AG08395 (cell line): ENCODE measurements at regions not wholly inside any gene's neighbourhood (a gene's known extent, or its start where the extent isn't known, plus 50 kb on each side); places are given as distances from the start of the nearest gene placed in this dataset.

Source experiments
- DNase-seq: peaks from one replicate; pipeline ENCODE4 v3.0.0; 2012; ENCODE audit warnings: mixed read lengths, low spot score

DNA sequence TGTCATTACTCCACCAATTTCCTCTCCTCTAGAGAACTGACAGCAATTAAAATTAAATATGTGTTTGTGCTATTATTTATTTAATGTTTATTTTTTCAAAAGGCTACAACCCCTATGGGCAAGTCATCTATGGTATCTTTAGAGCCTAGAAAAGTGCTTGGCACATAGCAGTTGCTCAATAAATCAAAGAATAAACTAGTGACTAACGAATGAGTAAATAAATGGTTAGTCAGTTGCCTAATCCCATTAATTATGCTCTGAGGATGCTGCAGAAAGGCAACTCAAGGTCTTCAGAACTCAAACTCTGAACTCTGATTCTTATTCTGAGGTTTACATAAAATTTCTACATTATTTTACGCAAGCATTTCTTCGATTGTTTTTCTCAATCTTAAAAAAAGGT lies 193.0 kb upstream of the TSHZ2 start:
- DNase-seq, result no peak

DNA sequence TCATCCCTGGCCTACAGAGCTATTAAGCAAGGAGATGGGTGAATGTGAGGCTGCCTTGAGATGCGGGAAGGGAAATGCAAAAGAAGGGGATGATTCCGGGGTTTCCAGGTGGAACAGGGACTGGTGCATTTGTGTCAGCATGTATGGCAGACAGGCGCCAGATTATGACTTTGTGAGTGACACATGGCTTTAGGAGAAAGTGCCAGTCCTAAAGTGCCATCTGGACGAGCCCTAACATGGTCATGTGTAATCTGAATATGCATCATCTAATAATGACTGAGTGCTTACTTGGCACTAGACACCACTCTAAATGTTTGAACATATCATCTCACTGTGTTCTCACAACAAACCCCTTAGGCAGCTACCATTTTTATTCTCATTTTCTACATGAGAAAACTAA lies 195.0 kb upstream of the TSHZ2 start:
- no peak for DNase-seq

- DNase-seq, result no peak
These were observed 196.4 kb upstream of the TSHZ2 start for GRCh38 chr20:52775786-52776185.

- DNase-seq, result no peak
These were observed 203.5 kb upstream of the TSHZ2 start for GRCh38 chr20:52768694-52769093.

DNA sequence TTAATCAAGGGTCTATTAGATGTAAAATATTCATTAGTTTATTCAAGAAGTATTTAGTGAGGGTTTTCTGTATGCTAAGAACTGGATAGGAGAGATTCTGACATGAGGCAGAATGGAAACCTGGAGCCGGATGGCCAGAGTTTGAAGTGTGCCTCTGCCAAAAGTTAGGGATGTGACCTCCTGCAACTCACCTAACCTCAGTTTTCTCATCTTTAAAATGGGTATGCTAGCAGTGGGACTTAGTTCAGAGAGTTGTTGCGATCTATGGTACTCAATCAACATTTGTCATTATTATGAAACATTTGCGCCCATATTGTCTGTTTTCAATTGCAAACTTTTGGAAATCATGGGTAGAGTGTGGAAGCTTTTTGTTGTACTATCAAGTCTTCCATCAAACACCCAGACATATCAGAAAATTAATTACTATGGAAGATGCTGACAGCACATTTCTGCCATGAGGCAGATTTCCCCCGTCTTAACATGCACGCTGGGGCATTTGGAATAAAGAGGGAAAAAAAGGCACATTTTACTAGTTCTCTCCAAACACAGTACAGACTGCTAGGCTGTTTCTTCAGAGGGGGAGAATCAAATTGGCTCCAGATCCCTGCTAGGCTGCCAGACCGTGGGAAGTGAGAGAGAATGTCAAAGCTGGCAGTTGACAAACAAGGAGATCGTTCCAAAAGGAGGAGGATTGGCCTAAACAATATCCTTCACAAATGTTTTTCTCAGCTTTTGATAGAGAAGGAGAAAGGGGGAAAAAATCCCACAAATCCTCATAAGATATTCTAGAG lies 205.3 kb upstream of the TSHZ2 start:
- no peak for DNase-seq

- DNase-seq, result no peak
These were observed 208.8 kb upstream of the TSHZ2 start for GRCh38 chr20:52763321-52763853.

- peak; percentile 31 for DNase-seq
These were observed 210.3 kb upstream of the TSHZ2 start for GRCh38 chr20:52761867-52762266.

DNA sequence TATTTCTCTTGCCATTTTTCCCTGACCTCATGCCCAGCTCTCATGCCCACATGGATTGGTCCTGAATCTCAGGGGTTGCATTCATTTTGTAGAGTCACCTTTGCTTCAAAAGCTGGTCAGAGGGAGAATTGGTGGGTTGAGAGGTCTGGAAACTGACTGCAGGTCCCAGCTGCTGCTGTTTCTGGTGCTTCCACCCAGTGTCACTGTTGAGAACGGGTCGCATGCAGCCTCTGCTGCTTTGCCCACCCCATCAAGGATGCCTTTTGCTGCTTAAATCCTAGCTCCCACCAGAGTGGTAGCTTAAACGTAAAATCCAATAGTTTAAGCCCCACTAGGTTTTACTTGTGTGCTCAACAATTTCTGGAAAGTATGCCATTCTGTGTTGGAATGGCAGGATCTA lies 211.4 kb upstream of the TSHZ2 start:
- DNase-seq, result no peak

DNA sequence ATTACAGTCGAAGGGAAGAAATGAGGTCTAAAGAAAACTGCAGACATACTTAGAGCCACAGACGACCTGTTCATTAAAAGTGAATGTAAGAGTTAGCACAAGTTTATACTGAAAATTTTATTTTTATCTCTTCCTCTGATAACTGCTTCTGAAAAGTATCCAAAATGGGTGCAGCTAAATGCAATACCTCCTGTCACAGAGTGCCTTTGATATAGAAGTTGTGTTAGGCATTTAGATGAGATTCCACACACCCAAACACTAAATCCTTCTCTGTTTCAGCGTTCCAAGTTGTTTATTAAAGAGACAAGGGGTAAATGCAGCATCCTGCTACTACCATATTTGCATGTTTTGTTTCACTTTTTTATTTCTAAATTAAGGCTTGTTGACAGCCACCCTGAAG lies 214.7 kb upstream of the TSHZ2 start:
- DNase-seq, result no peak

DNA sequence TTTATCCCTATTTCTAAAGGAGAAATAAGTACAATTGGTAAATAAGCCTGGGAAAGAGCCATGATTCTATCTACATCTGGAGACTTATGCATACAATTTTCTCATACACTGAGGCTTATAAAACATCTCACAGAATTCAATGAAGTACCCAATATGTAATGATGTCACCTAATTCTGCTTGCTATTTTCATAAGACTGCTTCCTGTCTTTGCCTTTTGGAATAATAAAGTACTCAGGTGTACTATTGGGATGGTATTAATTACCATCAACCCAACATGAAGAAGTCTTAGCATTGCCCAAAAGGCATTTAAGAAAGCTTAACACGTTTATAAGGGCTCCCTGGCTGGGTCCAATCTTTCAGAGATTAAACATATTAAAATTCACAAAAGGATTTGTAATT lies 216.4 kb upstream of the TSHZ2 start:
- no peak for DNase-seq

DNA sequence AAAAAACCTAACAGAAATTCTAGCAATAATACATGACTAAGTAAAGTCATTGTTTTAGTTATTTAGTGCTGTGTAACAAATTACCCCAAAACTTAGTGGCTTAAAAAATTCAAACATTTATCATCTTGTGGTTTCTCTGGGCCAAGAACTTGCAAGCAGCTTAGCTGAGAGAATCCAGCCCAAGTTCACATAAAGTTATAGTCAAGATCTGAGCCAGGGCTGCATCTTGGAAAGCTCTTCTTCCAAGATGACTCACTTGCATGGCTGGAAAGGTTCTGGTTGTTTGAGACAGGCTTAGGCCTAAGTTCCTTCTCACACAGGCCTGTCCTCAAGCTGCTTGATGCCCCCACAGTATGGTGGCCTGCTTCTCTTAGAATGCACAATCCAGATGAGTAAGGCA lies 217.8 kb upstream of the TSHZ2 start:
- DNase-seq, result peak; percentile 31

- no peak for DNase-seq
These were observed 220.1 kb upstream of the TSHZ2 start for GRCh38 chr20:52752023-52752422.

GRCh38 chr20:52751571-52751970 lies 220.6 kb upstream of the TSHZ2 start:
- DNase-seq, result no peak

DNA sequence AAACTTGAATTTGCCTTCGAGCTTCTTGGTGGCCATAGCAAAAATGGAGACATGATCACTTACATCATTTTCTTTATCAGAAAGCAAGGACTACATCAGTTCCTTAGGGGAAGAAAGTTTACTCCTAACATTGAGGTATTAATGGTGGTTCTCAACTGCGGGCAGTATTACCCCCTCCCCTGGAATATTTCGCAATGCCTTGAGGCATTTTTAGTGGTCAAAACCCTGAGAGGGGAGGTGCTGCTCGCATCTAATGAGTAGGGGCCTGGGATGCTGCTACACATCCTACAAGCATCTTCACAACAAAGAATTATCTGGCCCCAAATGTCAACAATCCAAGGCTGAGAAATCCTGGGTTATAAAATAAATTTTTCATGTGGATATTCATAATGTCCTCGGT lies 222.2 kb upstream of the TSHZ2 start:
- DNase-seq, result no peak

GRCh38 chr20:52748990-52749389 lies 223.2 kb upstream of the TSHZ2 start:
- peak; percentile 19 for DNase-seq

- peak; percentile 24 for DNase-seq
These were observed 223.7 kb upstream of the TSHZ2 start for GRCh38 chr20:52748285-52748932.

DNA sequence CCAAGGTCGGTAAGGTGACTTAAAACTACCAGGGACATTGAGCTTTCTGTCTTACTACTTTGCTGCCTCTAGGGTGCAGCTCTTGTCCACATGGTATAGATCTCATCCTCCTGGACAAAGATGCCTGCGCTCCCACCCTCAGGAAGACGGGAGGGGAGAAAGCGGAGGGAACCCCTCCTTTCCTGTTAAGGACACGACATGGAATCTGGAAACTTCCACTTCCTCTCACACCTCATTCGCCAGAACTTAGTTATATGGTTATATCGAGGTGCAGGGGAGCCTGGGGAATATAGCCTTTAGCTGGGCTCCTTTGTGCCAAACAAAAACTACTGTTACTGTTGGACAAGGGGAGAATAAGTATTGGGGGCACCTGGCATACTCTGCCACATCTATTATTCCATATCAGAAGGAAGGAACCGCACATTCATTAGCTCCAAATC lies 224.3 kb upstream of the TSHZ2 start:
- DNase-seq, result peak; percentile 50

- DNase-seq, result no peak
These were observed 225.4 kb upstream of the TSHZ2 start for GRCh38 chr20:52746770-52747169.

DNA sequence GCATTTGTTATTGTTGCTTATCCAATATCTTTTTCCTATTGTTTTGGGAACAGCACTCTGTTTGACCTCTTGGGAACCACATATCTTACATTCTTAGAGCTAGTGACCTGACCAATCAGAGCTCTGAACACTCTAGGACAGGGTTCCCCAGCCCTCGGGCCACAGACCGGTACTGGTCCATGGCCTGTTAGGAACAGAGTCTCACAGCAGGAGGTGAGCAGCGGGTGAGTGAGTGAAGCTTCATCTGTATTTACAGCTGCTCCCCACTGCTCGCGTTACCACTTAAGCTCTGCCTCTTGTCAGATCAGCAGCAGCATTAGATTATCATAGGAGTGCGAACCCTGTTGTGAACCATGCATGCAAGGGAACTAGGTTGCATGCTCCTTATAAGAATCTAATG lies 226.0 kb upstream of the TSHZ2 start:
- DNase-seq, result no peak

DNA sequence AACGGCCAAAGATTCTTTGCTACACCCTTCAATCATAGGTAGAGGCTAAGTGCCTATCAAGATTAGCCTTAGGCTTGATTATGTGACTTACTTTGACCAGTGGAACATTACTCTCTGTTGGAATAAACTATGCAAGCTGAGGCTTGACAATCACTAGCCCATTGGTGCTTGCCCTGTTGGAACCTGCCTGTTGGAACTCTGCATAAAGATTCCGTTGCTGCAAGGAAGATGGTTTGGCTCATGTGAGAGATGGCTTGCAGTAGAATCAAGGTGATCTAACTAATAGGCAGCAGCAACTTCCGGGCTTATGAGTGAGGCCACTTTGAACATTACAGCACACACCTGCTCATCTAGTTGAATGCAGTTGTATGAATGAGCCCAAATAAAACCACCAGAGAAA lies 227.7 kb upstream of the TSHZ2 start:
- no peak for DNase-seq

- DNase-seq, result no peak
These were observed 234.1 kb upstream of the TSHZ2 start for GRCh38 chr20:52738081-52738480.

GRCh38 chr20:52736507-52736906 lies 235.7 kb upstream of the TSHZ2 start:
- no peak for DNase-seq

GRCh38 chr20:52731093-52731492 lies 241.1 kb upstream of the TSHZ2 start:
- DNase-seq, result no peak
